Astrocyte of the spinal cord (primary cell): ENCODE measurements at regions not wholly inside any gene's neighbourhood (a gene's known extent, or its start where the extent isn't known, plus 50 kb on each side); places are given as distances from the start of the nearest gene placed in this dataset.

Source experiments
- DNase-seq: peaks from one replicate; pipeline ENCODE4 v3.0.0; 2011; ENCODE audit warnings: low read depth, low spot score
- H3K4me3 ChIP-seq: 2 replicates; pipeline ENCODE4 v1.5.1; 2011; ENCODE audit warnings: low read depth, mild to moderate bottlenecking, low read length, moderate library complexity
- in situ Hi-C: cut with HindIII; loops from 2 replicates; pipeline ENCODE4 v1.10.0; 2017; ENCODE audit warnings: low sequenced_read_pairs
- TF ChIP-seq, protein P1 (sequence below): IDR thresholded peaks from 2 replicates; pipeline ENCODE4 v1.5.1; 2012; ENCODE audit warnings: low read depth, mild to moderate bottlenecking, low read length, inconsistent platforms

DNA sequence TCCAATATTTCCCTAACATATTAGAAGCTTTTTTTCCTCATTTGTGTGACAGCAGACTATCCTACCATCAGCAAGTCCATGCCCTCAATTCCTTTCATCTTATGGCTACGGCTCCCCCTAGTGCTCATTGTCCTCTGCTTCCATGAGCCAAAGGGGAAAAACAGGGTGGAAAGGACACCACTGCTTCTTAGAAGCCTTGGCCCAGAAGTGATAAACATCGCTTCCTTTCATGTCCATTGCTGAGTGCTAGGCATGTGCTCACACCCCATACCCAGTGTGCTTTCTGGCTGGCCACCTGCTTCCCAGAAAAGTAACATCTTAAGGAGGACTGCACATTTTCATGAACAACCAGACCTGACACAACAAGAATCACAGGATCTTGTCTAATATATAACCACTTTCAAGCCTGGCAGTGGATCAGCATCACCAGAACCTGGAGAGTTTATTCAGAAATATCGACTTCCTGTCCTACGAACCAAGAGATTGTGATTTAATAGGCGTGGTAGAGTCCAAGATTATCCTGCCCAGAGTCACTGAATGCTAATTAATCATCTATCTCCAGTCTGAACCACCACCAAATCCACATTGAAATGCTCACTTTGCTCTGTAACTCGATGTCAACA, 650.5 kb upstream of the SORCS1 start:
- in situ Hi-C loops: no loop called here
- no peak overlapping the region for H3K4me3 ChIP-seq
- TF ChIP-seq, protein P1, sequence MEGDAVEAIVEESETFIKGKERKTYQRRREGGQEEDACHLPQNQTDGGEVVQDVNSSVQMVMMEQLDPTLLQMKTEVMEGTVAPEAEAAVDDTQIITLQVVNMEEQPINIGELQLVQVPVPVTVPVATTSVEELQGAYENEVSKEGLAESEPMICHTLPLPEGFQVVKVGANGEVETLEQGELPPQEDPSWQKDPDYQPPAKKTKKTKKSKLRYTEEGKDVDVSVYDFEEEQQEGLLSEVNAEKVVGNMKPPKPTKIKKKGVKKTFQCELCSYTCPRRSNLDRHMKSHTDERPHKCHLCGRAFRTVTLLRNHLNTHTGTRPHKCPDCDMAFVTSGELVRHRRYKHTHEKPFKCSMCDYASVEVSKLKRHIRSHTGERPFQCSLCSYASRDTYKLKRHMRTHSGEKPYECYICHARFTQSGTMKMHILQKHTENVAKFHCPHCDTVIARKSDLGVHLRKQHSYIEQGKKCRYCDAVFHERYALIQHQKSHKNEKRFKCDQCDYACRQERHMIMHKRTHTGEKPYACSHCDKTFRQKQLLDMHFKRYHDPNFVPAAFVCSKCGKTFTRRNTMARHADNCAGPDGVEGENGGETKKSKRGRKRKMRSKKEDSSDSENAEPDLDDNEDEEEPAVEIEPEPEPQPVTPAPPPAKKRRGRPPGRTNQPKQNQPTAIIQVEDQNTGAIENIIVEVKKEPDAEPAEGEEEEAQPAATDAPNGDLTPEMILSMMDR: peak; percentile 61
- DNase-seq: peak; percentile 47

DNA sequence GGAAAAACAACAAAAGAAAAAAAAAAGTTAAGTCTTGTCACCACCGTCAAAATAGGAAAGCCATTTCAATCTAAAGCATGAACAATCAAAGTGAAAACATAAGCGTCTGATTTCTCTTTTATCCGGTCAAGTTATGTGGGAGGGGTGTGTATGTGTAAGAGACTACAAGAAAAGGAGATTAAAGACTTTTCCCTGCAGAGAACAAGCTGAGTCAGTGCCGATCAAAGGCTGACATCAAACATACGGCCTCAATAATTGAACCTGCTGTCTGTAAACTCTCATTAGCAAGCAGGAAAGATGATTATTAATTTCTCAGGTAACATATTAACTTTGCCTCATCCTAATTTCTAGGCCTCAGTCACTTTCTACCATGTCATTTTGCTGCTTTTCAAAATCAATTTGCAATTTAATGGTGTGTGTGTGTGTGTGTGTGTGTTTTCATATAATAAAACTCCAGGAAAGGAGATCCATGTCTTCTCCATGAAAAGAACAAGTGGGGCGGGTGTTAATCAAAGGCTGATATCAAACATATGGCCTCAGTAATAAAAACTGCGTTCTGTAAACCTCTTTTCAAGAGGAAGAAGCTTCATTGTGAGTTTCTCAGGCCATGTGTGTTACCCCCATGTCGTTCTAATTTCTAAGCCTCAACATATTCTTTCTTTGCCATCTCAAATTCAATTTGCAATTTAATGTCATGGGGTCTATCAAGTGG, 649.1 kb upstream of the SORCS1 start:
- DNase-seq: no peak
- H3K4me3 ChIP-seq: no peak overlapping the region
- in situ Hi-C loops: no loop called here
- TF ChIP-seq, protein P1: no peak

DNA sequence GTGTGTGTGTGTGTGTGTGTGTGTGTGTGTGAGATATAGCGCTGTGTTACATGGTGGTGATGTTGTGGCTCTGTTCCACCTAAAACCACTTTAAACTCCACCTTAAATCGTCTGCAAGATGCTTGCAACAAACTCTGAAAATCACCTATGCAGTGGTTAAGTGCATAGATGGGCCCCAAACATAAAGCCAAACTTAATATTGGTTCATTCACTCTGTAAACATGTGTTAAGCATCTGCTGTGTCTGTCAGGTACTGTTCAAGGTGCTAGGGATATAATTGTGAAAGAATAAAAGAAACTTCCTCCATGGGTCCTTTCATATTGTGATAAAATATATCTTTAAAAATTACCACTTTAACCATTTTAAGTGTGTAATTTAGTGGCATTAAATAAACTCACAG, 645.4 kb upstream of the SORCS1 start:
- TF ChIP-seq, protein P1: no peak
- in situ Hi-C loops: no loop called here
- H3K4me3 ChIP-seq: no peak overlapping the region
- no peak for DNase-seq

DNA sequence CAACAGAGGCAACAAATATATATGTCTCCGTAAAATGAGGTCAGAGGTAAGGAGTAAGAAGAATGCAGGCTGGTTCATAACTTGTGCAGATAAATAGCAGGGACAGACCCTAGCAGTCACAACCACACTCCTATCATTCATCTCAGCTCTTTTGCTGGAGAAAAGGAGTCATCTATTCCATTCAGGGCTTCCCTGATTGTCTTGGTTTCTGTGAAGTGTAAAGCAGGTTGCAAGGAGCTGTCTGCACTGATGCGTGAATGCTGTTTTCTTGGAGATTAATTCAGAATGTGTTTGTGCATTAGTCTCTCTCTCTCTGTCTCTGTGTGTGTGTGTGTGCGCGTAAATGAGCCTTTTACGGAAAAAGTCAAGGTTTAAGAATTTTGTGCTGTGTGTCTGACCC, 643.3 kb upstream of the SORCS1 start:
- H3K4me3 ChIP-seq: no peak overlapping the region
- TF ChIP-seq, protein P1: no peak
- no peak for DNase-seq
- in situ Hi-C loops: no loop called here

DNA sequence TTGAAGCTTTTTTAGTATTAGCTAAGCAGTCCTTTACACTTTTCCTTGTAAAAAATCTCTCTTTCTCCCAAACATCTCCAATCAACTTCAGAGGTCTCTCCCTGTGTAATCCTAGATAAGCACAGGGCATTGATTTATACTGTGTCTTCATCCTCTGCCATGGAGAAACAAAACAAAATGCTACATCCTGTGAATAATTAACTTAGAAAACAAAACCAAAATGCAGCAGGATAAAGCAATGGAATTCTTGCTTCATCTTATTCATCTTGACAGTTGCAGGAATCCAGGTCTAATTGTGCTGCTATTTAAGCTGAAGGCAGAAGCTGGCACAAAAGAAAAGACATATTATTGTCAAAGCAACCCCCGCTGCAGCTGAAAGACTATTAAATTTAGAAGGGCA, 641.5 kb upstream of the SORCS1 start:
- H3K4me3 ChIP-seq: no peak overlapping the region
- no peak for DNase-seq
- in situ Hi-C loops: no loop called here
- TF ChIP-seq, protein P1: no peak

DNA sequence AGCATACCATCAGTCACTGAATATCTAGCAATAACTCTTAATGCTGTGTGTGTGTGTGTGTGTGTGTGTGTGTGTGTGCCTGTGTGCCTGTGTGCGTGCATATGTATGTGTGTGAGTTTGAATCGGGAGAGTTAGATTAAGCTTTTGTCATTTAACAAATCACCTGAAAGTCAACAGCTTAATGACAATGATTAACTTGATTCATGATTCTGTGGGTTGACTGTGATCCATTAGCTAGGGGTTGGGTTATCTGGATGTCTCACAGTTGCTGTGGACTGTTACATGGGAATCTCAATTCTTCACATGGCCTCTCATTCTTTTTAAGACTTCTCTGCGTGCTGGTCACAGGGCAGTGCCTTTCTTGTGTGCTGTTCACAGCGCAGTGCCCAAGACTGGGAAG, 639.0 kb upstream of the SORCS1 start:
- TF ChIP-seq, protein P1: no peak
- no peak overlapping the region for H3K4me3 ChIP-seq
- in situ Hi-C loops: no loop called here

More for the DNA sequence above, 639.0 kb upstream of the SORCS1 start:
- DNase-seq: no peak
